ENCODE measurements at regions not wholly inside any gene's neighbourhood (a gene's known extent, or its start where the extent isn't known, plus 50 kb on each side); places are given as distances from the start of the nearest gene placed in this dataset.
"Not testable (repeated sequence)": the region's sequence is repeated elsewhere in the genome, so short reads cannot be mapped to it uniquely, and the experiment has no call there.

GRCh38 chr9:108026718-108027117 lies 537.1 kb upstream of the KLF4 start:
- H3K9me3 ChIP-seq (ENCODE audit: control insufficient read depth, insufficient read depth, low read length); H2BK15ac ChIP-seq (ENCODE audit: low read depth, low read length); H3K14ac ChIP-seq (replicated peaks; ENCODE audit: low read depth, low read length); H3K9ac ChIP-seq (ENCODE audit: low read depth, low read length); H2AK5ac ChIP-seq (ENCODE audit: low read depth, low read length); H2AK9ac ChIP-seq (replicated peaks; ENCODE audit: low read depth, low read length, poor library complexity); in situ Hi-C loops (cut with MboI; ENCODE audit: low sequenced_read_pairs); CTCF ChIA-PET; H3K79me1 ChIP-seq (ENCODE audit: low read depth in 1 of 2, low read length in 2 of 2); H4K5ac ChIP-seq (ENCODE audit: low read depth, low read length); H4K20me1 ChIP-seq (ENCODE audit: insufficient read depth, low read length); POLR2A ChIA-PET (ENCODE audit: unreplicated experiment); H3K27ac ChIP-seq (ENCODE audit: insufficient read depth, low read length); H3K4me3 ChIP-seq (ENCODE audit: insufficient read depth, low read depth, low read length); ATAC-seq (ENCODE audit: low read depth); BruUV-seq (replicated peaks); H3K36me3 ChIP-seq (ENCODE audit: control insufficient read depth, insufficient read depth, low read length); H4K8ac ChIP-seq (ENCODE audit: low read depth in 2 of 2, low read length in 2 of 2); H4K91ac ChIP-seq (ENCODE audit: insufficient read depth, low read depth, low read length); H3K23ac ChIP-seq (ENCODE audit: low read depth, low read length); H3K56ac ChIP-seq (ENCODE audit: extremely low read depth, insufficient read depth, low read length); intact Hi-C loops (cut with micrococcal nuclease); DNase-seq; H3K4ac ChIP-seq (ENCODE audit: low read depth, low read length); H3K4me1 ChIP-seq (ENCODE audit: control insufficient read depth, insufficient read depth, low read length); dilution Hi-C loops (cut with HindIII; ENCODE audit: low sequenced_read_pairs, unreplicated experiment); H2BK5ac ChIP-seq (ENCODE audit: low read depth, low read length, poor library complexity, severe bottlenecking); H3K18ac ChIP-seq (ENCODE audit: low read depth, low read length); H2BK20ac ChIP-seq (ENCODE audit: low read depth, low read length); H3K4me2 ChIP-seq (ENCODE audit: low read depth, low read length); H3K9me1 ChIP-seq (ENCODE audit: insufficient read depth, low read length); H2BK120ac ChIP-seq (ENCODE audit: low read depth, low read length); H3K27me3 ChIP-seq (ENCODE audit: control insufficient read depth, insufficient read depth, low read length); H2AFZ ChIP-seq (replicated peaks; ENCODE audit: low read length, poor library complexity): not testable (repeated sequence)
- WGBS, 2 experiments (ENCODE audit: extremely low coverage in 2 of 2, insufficient read length in 1 of 2), result no CpG with 5 or more reads among the region's 4 CpGs
